ENCODE measurements at regions not wholly inside any gene's neighbourhood (a gene's known extent, or its start where the extent isn't known, plus 50 kb on each side); places are given as distances from the start of the nearest gene placed in this dataset.

- no peak for TF ChIP-seq CTCF (conservative IDR thresholded peaks at IDR 0.05)
- TF ChIP-seq EZH2 (IDR thresholded peaks at IDR 0.05; ENCODE audit: low read depth) = no peak
Measured at GRCh38 chr16:86091976-86092375, 193.0 kb downstream of the IRF8 start.

Measured in PC-9 (cell line).